LoVo (cell line): ENCODE measurements at regions not wholly inside any gene's neighbourhood (a gene's known extent, or its start where the extent isn't known, plus 50 kb on each side); places are given as distances from the start of the nearest gene placed in this dataset.

Experiments used
- DNase-seq: peaks from one replicate; pipeline ENCODE4 v3.0.0-alpha.2; 2016; ENCODE audit warnings: low spot score

DNA sequence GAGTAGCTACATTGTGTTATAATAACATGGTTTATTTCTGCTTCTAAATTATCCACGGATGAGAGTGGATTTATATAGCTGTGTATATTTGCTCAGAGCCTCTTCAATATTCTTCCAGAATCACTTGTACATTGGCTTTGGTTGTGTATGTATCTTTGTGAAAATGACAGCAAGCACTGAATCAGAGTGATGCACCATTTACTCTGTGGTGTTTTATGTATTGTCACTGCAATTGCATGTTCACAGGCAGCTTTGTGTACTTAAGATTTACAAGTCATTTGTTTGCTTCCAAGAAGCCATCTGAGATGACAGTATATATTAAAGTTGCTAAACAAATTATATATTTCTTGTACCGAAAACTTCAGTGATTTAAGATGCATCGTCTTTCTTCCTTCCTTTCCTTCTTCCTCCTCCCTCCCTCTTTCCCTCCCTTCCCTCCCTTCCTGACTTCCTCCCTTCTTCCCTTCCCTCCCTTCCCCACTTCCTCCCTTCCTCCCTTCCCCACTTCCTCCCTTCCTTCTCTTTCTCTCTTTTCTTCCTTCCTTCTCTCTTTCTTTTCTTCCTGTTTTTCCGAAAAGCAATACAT lies 362.3 kb upstream of the GOLIM4 start:
- DNase-seq, result no peak

DNA sequence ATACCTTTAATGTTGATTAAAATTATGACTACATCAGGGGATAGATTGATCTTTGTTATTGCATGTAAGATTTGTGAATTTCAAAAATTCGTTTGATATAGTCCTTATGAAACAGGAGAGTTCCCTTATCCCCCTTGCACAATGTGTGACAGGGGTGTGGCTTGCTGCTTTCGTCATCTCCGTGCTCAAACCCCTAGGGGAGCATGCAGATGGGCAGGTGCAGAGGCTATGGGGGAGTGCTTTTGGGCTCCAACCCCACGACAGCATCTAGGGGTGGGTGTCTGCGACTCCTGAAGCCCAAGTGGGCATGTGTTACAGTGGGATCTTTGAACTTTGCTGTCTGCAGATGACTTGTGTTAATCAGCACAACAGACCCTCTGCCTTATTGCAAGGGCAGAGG lies 360.1 kb upstream of the GOLIM4 start:
- no peak for DNase-seq

DNA sequence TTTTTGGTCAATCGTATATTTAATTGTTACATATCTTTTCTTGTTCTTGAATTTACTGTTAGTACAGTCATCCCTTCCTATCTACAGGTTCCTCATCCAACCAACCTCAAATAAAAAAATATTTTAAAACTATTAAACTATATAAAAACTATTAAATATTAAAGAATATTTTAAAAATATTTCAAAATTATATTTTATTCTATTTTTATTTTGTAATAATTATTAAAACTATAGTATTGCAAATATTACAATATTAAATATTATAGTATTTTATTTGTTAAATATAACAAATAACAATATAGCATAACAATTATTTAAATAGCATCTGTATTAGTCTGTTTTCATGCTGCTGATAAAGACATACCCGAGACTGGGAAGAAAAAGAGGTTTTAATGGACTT lies 357.9 kb upstream of the GOLIM4 start:
- no peak for DNase-seq

DNA sequence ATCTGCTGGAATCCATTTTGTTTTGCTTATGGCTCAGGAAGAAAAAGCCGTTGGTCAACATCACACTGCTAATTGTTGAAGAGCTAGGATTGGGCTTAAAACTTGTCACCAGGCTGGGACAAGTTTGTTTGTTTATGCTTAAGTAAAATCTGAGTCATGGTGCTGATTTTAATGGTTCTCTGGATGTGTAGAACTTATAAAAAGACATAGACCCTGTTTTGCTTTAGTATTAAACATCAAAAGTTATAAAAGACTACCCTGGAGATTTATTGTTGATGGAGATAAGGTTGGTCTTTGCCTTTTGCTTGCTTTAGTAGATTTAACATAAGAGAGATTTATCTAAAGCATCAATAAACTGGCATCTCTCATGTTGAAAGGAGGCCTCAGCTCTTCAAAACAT lies 348.2 kb upstream of the GOLIM4 start:
- DNase-seq, result no peak

DNA sequence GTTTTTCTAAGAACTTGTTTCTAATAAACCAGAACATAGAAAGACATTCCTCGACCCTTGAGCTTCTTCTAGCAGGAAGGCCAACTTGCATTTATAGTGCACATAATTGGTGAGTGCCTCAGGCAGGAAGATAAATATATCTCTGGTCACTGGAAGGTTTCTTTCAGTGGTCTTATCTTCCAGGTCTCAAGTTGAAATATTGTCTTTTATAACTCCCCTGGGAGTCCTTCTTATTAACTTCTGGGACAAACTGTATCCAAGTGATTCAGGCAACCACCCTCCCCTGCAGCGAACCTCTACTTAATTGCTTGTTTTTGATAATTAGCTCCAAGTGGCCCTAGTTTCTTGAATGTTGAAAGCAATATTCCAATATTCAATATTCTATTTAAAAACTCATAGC lies 346.8 kb upstream of the GOLIM4 start:
- no peak for DNase-seq

DNA sequence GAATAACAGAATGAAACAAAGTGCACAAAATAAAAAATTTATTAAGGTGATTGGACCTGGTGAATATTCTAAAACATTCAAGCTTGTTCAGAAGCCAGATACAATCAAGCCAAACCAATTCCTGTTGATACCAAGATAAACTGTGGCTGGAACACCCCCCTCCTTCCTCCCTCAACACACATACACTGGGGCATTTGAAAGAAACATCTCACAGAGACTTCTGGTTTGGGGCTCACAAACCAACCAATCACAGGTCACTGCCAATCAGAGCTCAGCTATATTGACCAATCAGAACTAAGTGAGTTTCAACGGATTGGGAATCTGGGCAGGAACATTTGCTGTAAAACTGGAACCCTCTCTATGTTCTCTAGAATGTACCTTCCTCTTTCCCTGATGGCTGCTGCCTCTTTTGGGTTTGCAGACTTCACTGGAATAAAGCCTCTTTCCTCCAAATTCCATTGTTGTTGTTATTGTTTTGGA lies 340.6 kb upstream of the GOLIM4 start:
- no peak for DNase-seq

DNA sequence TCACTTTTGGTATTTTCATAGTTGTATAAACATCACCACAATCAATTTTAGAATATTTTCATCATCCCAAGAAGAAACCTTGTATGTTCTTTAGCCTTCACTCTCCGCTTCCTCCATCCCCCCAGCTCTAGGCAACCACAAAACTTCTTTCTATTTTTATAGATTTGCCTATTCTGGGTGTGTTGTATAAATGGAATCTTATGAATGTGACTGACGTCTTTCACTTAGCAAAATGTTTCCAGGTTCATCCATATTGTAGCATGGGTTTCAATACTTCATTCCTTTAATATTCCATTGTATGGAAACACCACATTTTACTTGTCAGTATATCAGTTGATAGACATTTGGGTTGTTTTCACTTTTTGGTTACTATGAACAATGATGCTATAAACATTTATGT lies 335.8 kb upstream of the GOLIM4 start:
- no peak for DNase-seq

DNA sequence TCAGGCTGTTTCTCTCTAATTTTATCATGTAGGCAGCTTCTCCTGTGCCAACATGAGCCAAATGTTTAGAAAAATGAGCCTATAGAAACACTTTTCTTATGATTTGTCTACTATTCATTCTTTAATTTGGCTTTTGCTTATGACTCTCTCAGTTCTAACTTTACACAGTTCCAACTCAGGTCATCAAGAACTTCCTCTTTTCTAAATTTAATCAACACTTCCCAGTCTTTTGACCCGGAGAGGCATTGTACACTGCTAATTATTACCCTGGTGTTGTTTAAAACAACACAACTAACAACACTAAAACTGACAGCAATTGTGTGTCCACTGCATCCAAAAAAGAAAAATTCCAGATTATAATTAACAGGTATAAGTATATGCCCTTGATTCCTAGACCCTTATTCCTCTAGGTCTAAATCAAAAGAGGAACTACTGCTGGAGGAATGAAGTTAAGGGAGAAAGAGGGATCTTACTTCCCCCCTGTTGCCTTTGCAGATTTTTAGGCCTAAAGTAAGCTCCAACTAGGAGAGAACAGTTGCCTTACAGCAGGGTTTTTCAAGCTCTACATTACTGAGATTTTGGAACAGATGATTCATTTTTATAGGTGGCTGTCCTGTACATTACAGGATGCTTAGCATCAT lies 332.2 kb upstream of the GOLIM4 start:
- no peak for DNase-seq

DNA sequence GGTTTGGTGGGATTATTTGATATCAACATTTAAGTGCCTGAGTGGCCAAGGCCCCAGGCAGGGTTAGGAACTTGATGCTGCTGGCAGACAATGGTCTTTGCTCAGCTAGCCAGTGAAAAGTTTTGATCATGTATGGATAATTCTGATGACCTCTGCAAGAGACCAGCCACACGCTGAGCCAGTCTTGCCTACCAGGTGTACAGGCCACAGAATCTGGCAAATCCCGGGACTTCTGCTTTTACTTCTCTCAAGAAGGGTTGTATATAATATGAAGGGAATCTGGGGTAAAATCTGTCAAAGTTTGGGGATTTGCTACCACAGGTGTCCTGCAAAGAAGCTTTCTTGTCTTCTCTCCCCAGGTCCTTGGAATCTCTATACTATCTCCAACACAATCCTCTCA lies 331.4 kb upstream of the GOLIM4 start:
- DNase-seq, result no peak

DNA sequence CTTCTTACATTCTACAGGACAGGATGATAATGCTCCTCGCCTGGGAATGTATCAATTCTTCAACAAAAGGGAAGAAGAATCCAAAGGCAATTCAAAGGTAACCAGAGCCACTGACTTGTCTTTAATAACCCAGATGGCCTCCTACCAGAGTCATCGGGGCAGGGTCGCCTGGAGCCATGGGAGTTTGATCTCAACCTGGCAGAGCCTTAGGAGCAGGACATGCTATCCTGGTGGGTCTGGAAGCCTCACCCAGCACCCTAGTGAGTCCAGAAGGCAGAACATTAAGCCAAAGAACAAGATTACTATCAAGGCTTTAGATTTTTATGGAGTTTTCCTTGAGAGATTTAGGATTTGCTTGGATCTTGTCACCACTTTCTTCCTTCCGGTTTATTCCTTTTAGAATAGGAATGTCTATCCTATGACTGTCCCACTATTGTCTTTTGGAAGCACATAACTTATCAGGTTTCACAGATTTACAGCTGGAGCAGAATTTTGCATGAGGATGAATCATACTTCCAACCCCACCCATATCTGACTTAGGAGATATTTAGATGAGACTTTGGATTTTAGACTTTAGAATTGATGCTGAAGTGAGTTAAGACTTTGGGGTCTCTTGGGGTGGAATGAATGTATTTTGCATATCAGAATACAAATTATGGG lies 330.3 kb upstream of the GOLIM4 start:
- no peak for DNase-seq

DNA sequence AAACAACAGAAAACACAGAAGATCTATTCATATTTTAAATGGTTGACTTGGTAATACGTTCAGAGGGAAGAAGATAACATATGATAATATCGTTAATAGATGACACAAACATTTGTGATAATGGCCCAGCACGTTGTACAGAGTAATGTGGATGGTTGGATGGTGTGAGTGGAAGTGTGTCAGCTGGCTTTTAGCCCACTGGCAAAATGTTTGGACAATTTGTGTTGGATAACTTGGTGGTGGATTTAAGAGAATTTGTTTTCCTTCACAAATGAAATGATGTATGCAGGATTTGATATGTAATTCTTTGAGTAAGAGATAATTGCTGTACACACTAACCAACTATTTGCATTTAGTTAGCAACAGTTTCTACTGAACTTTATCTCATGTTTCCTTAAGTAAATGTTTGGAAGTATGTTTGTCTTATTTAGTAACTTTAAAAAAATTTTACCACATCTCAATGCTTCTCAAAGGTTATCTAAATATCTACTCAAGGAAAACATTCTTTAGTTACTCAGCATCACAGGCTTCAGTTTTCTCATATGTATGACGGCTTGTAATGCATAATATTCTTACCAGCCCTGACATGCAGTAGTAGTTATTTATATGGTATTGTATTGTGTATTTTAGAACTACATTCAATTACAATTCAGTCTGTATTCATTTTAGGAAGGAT lies 328.5 kb upstream of the GOLIM4 start:
- no peak for DNase-seq

DNA sequence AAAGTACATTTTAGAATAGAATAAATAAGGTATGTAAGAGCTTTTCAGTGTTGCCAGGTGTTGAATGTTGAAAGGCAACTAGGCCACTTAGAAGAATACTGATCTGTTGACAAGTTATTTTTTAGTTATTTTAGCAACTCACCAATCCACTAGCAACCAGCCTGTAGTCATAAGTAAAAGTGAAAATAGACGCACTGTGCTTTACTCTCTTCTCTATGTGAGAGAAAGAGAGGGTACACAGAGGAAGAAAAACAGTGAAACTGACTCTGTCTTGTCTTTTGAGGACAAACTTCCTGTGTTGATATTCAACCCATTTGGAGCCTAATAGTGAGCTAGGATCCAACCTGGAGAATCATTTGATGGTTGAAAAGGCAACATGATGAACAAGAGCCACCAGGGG lies 327.1 kb upstream of the GOLIM4 start:
- no peak for DNase-seq

DNA sequence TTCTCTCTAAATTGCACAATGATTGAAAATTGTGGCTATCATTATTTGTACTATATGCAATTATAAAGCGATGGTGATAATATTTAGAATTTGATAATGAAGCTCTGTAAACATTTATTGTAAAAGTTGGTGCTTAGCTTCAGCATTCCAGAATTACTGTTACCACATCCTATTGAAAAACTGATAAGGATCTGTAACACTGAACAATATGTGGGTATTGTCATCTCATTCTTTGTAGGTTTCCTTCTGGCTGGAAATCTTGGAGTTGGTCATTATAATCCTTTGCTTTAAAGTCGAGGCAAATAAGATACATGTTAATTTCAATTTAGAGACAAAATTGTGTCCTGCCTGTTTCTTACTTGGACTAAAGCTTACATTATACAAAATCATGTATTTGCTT lies 323.4 kb upstream of the GOLIM4 start:
- DNase-seq, result no peak

DNA sequence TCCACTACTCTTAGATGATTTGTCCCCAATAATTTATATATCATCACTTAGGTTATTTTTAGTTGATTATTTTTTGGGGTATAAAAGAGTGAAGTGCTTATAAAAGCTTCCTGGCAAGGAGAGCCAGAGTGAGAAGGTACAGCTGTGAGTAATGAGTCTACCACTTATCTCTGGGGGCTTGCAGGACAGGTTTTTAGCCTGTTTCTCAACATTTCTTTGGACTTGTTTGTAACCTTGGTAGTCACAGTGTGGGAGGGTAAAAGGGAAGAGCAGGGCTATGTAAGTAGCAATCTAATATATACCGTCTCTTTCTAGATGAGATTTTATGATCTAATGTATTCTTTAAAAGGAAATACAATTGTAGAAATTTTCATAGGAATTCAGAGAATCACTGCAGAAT lies 321.3 kb upstream of the GOLIM4 start:
- no peak for DNase-seq

DNA sequence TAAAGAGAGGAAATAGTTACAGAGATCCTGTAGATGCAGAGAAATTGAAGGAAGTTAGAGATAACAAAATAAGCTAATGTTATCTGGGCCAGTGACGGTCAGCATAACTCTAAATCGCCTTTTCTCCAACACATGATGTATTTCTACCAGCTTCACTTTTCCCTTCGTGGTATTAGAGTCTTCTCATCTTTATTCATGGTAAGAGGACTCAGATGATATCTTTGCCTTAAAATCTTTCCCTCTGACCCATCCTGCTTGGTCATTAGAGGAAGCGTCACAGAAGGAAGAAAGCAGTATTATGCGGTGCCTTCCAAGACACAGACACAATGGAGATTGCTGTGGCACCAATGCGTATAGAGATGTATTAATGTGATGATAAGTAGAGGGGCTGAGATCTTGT lies 320.7 kb upstream of the GOLIM4 start:
- no peak for DNase-seq

DNA sequence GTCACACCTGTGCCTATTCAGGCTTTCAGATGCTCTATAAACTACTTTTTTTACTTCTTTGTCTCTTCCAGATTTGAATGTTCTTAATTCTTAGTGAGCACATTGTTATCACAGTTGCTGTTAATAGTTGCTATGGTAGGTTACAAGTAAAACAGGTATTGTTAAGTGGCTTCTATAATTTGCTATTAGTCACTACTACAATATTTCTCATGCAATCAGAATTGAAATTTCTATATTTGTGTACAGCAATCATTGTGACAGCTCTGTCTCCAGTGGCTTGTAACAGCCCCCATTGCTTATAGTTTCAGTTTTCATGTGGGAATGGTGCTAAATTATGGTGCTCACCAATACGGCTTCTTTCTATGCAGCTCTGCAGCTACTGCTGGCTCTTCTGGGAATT lies 318.4 kb upstream of the GOLIM4 start:
- DNase-seq, result no peak

DNA sequence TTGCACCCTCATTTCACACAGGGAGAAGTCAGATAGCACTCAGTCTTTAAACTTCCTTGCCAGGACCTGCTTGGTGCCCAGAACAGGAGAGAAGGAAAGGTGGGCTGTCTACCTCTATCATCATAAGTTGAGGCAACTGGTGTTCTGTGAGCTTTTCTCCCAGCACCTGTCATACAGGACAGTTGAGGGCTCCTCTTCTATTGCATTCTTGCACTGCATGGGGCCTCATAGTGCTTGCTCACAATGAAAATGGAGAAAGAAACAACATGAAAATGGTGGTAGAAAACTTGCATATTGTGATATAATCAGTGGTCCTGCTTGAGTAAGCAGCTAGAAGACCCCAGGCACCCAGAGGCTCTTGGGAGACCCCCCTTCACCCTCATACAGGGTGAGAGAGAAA lies 311.7 kb upstream of the GOLIM4 start:
- DNase-seq, result no peak

DNA sequence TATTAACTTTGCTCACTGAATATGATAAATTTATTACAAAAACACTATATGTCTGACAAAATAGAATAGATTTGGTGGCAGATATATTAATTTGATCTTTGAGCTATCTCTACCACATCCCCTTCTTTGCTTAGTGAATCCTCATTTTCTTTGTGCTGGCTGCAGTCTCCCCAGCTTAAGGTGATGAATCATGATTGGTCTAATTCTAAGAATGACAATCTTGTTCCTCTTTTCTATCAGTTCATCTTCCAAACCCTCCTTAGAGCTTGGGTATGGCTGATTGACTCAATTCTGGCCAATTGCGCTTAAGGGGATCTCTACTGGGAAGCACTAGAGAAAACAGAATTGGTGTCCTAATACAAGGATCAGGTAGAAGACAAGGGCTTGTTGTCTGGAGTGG lies 309.6 kb upstream of the GOLIM4 start:
- no peak for DNase-seq

DNA sequence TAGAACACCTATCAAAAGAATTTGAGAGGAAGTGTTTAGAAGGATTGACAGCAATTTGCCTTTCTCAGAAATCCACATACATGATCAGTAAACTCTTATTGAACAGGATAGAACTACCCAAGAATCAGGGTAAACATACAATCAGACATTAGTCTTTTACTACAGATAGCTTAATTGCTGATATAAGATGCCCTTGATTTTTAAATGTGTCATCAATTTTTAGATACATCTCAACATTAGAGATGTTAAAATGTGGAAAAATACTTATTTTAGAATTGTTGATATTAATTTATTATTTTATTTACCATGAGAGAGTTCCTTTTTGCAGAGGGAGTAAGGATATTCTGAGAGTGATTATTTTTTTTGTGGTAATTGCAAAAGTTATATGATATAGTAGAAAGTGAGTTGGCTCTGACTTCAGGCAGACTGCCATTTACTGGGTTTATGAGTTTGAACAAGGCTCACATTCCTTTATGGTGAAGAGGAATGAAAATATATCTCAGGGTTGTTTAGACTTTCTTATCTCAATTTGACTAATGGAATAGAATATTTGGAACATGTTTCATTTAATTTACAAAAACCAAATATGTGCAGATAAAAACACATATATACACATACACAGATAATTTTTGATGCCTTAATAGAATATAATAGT lies 302.8 kb upstream of the GOLIM4 start:
- no peak for DNase-seq

DNA sequence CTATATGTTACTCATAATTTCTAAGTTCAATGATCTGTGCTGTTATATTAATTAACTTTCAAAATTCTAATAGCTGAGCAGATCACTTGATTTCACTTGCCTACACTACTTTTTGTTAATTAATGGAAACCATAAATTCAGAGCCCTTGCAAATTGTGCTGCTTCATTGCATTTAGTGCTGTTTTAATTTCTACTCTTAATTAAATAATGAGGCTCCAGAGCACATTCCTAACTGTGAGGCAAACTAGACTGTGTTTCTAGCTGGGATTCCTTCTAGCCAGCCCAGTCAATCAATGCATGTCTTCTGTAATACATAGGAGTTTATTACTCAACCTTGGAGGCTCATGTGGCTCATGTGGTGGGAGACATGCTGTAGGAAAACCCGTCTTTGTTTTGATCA lies 301.1 kb upstream of the GOLIM4 start:
- no peak for DNase-seq

DNA sequence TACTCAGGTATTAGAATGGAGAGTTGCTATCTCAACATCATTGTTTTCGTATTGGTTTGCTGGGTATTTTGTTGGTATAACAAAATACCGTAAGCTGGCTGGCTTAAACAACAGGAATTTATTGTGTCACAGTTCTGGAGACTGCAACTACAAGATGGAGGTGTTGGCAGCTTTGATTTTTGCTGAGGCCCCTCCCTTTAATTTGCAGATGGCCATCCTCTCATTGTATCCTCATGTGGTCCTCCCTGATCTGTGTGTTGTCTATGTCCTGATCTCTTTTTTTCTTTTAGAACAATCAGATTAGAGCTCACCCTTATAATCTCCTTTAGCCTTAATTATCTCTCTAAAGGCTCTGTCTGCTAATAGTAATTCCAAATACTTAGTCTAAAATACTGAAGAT lies 299.8 kb upstream of the GOLIM4 start:
- DNase-seq, result no peak

DNA sequence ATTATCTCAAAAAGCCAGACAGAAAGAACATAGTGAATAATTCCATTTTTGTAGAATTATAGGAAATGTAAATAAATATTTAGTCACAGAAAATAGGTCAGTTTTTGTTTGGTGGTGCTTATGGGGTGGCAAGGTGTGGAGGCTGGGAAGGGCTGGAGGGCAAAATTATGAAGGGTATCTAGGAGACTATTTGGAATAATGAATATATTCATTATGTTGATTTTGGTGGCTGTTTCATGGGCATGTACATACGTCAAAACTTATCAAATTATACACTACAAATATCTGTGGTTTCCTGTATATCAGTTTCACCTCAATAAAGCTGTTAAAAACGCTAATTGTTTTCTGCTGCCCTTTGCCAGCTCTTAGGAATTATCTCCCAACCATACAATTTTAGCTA lies 298.7 kb upstream of the GOLIM4 start:
- DNase-seq, result no peak

DNA sequence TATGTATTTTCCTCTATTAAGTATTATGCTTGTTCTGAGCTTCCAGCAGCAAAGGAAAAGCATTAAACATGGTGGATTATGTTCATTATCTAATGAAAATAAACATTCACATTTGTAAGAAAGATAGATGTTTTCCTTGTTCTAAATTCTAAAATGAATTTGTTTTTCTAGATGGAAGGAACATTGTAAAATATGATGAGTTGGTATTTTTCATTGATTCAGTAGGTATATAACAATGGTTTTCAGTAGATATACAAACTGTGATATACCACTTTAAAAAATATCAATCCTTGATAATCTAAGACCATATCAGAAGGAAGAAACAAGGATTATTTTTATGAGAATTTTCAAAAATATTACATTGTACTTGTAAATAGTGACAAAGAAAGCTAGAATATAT lies 290.6 kb upstream of the GOLIM4 start:
- DNase-seq, result no peak
